GM23338 (cell line): ENCODE measurements at regions not wholly inside any gene's neighbourhood (a gene's known extent, or its start where the extent isn't known, plus 50 kb on each side); places are given as distances from the start of the nearest gene placed in this dataset.

ENCODE experiments used
- ZNF114 ChIP-seq: fragments of 250-450 bp; sonication (Bioruptor Pico); IDR thresholded peaks from 2 replicates; pipeline ENCODE4 v1.5.0; 2020; ENCODE audit warnings: mild to moderate bottlenecking, moderate library complexity
- TF ChIP-seq, protein P1 (sequence below), 2 experiments: fragments of 200-600 bp in 1 of 2; sonication (generic) in 1 of 2; conservative IDR thresholded peaks; 2 replicates each; pipeline versions ENCODE4 v1.5.1 to v1.6.1; 2016 to 2017; ENCODE audit warnings: antibody characterized with exemption in 2 of 2, low read depth in 2 of 2, mild to moderate bottlenecking in 2 of 2, moderate library complexity in 1 of 2

- no peak for TF ChIP-seq ZNF114 (CRISPR knock-in tag)
- TF ChIP-seq, protein P1, sequence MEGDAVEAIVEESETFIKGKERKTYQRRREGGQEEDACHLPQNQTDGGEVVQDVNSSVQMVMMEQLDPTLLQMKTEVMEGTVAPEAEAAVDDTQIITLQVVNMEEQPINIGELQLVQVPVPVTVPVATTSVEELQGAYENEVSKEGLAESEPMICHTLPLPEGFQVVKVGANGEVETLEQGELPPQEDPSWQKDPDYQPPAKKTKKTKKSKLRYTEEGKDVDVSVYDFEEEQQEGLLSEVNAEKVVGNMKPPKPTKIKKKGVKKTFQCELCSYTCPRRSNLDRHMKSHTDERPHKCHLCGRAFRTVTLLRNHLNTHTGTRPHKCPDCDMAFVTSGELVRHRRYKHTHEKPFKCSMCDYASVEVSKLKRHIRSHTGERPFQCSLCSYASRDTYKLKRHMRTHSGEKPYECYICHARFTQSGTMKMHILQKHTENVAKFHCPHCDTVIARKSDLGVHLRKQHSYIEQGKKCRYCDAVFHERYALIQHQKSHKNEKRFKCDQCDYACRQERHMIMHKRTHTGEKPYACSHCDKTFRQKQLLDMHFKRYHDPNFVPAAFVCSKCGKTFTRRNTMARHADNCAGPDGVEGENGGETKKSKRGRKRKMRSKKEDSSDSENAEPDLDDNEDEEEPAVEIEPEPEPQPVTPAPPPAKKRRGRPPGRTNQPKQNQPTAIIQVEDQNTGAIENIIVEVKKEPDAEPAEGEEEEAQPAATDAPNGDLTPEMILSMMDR (conservative IDR thresholded peaks at IDR 0.05; ENCODE audit: low read depth in 2 of 2) = no peak
Measured at GRCh38 chr11:81422402-81422801, 1311.3 kb downstream of the FAM181B start.
